PC-3 (cell line): ENCODE measurements at regions not wholly inside any gene's neighbourhood (a gene's known extent, or its start where the extent isn't known, plus 50 kb on each side); places are given as distances from the start of the nearest gene placed in this dataset.

Source experiments
- ATAC-seq: fragments of 200-7000 bp; cut with Tn5 transposase; 2 replicates; pipeline ENCODE4 v1.9.1; 2020; ENCODE audit warnings: mild to moderate bottlenecking, moderate library complexity
- BruUV-seq: library from RNA; stranded (reverse); fragments of 400-500 nt; replicated peaks from 2 replicates; lab custom pipeline; 2021; lab: Mats Ljungman, UMichigan
- CTCF ChIA-PET: fragments of 300-600 bp; sonication (Branson Sonifier 250); formaldehyde crosslinking; loops from one replicate; lab custom pipeline; 2022; ENCODE audit warnings: antibody characterized with exemption; lab: Charles Lee
- POLR2A ChIA-PET: fragments of 300-600 bp; sonication (Branson Sonifier 250); formaldehyde crosslinking; loops from one replicate; lab custom pipeline; 2022; ENCODE audit warnings: antibody characterized with exemption; ENCODE audit not compliant: unreplicated experiment; lab: Charles Lee
- DNase-seq: peaks from one replicate; pipeline ENCODE4 v3.0.0-alpha.2; 2015
- H2AFZ ChIP-seq: fragments of 300-600 bp; sonication (generic); 2 replicates; pipeline ENCODE4 v1.6.0; 2016; ENCODE audit warnings: antibody characterized with exemption, low read length
- H3F3A ChIP-seq: fragments of 300-600 bp; sonication (generic); one replicate; pipeline ENCODE4 v1.6.0; 2017; ENCODE audit warnings: antibody characterized with exemption, low read length, control low read depth, mild to moderate bottlenecking; ENCODE audit not compliant: unreplicated experiment
- H3K27ac ChIP-seq: fragments of 300-600 bp; sonication (generic); 2 replicates; pipeline ENCODE4 v1.5.1; 2016; ENCODE audit warnings: mild to moderate bottlenecking, low read length
- H3K27me3 ChIP-seq: fragments of 300-600 bp; sonication (generic); 2 replicates; pipeline ENCODE4 v1.6.1; 2016; ENCODE audit warnings: low read length, mixed read lengths
- H3K36me3 ChIP-seq: fragments of 300-600 bp; sonication (generic); 2 replicates; pipeline ENCODE4 v1.6.1; 2016; ENCODE audit warnings: low read depth, mixed run types, low read length, mixed read lengths
- H3K4me1 ChIP-seq: fragments of 300-600 bp; sonication (generic); 2 replicates; pipeline ENCODE4 v1.5.1; 2016; ENCODE audit warnings: low read length; ENCODE audit not compliant: insufficient read depth
- H3K4me2 ChIP-seq: fragments of 300-600 bp; sonication (generic); 2 replicates; pipeline ENCODE4 v1.6.0; 2016; ENCODE audit warnings: low read length
- H3K4me3 ChIP-seq: fragments of 300-600 bp; sonication (generic); 2 replicates; pipeline ENCODE4 v1.5.1; 2016; ENCODE audit warnings: mild to moderate bottlenecking, low read length, mixed read lengths
- H3K79me2 ChIP-seq: fragments of 300-600 bp; sonication (generic); 2 replicates; pipeline ENCODE4 v1.6.1; 2017; ENCODE audit warnings: low read length, mixed read lengths
- H3K9ac ChIP-seq: fragments of 300-600 bp; sonication (generic); 2 replicates; pipeline ENCODE4 v1.6.0; 2016; ENCODE audit warnings: mild to moderate bottlenecking, low read length
- H3K9me2 ChIP-seq: fragments of 300-600 bp; sonication (generic); replicated peaks from 2 replicates; pipeline ENCODE4 v1.6.1; 2016; ENCODE audit warnings: mixed run types, low read length, mixed read lengths
- H3K9me3 ChIP-seq: fragments of 300-600 bp; sonication (generic); 2 replicates; pipeline ENCODE4 v1.6.1; 2016; ENCODE audit warnings: low read length, mixed read lengths
- H4K20me1 ChIP-seq: fragments of 300-600 bp; sonication (generic); 2 replicates; pipeline ENCODE4 v1.6.1; 2016; ENCODE audit warnings: low read length, mixed read lengths
- CTCF ChIP-seq: fragments of 300-600 bp; sonication (generic); conservative IDR thresholded peaks from 2 replicates; pipeline ENCODE4 v1.5.1; 2017; ENCODE audit warnings: antibody characterized with exemption, low read depth, mild to moderate bottlenecking, low read length
- EZH2 ChIP-seq: fragments of 300-600 bp; sonication (generic); IDR thresholded peaks from one replicate; pipeline ENCODE4 v1.6.1; 2017; ENCODE audit warnings: antibody characterized with exemption, mild to moderate bottlenecking, low read length; ENCODE audit not compliant: unreplicated experiment
- EZH2phosphoT487 ChIP-seq: fragments of 300-600 bp; sonication (generic); IDR thresholded peaks from 2 replicates; pipeline ENCODE4 v1.6.1; 2018; ENCODE audit warnings: mild to moderate bottlenecking, antibody characterized with exemption, low read length, borderline replicate concordance
- intact Hi-C: fragments of 100-400 bp; cut with micrococcal nuclease; formaldehyde crosslinking; loops from 2 replicates; pipeline ENCODE4 v1.9.0; 2023

- H3K9me2 ChIP-seq: no peaks in the 10 kb centered on the region
- H3K27me3 ChIP-seq: peaks cover 52% of the 10 kb centered on the region
- no peaks in the 10 kb centered on the region for H3K36me3 ChIP-seq
- H3F3A ChIP-seq: no peaks in the 10 kb centered on the region
- no peak overlapping the region for H3K27ac ChIP-seq
- H3K4me3 ChIP-seq: no peak overlapping the region
- no peaks in the 10 kb centered on the region; the same call in 1 of the 2 replicates for H3K9me3 ChIP-seq
- ChIA-PET CTCF (no interaction called here), POLR2A (no interaction called here)
- DNase-seq (no peak), ATAC-seq (no peak)
- H3K4me1 ChIP-seq: no peaks in the 10 kb centered on the region
- no peak overlapping the region for H2AFZ ChIP-seq
- no TSS peak for BruUV-seq
- H4K20me1 ChIP-seq: no peaks in the 10 kb centered on the region
- TF ChIP-seq CTCF: no peak
- TF ChIP-seq EZH2phosphoT487: no peak
- no peaks in the 10 kb centered on the region for H3K79me2 ChIP-seq
- no peak overlapping the region for H3K4me2 ChIP-seq
- H3K9ac ChIP-seq: no peak overlapping the region
- intact Hi-C loops: no loop called here
Observed at GRCh38 chr5:176748967-176749935, 61.1 kb upstream of the UNC5A start.

- Histone ChIP-seq H3K4me3 (no peak overlapping the region), H3K9me3 (peaks cover 6% of the 10 kb centered on the region; the same call in 1 of the 2 replicates), H3K27ac (no peak overlapping the region), H3K4me1 (no peaks in the 10 kb centered on the region), H2AFZ (no peak overlapping the region), H3K4me2 (no peak overlapping the region), H3K36me3 (no peaks in the 10 kb centered on the region), H3K9me2 (no peaks in the 10 kb centered on the region), H3K27me3 (peaks cover 48% of the 10 kb centered on the region), H3K79me2 (no peaks in the 10 kb centered on the region), H3F3A (no peaks in the 10 kb centered on the region), H3K9ac (no peak overlapping the region), H4K20me1 (no peaks in the 10 kb centered on the region)
- intact Hi-C loops: no loop called here
- TF ChIP-seq CTCF (no peak), EZH2 (no peak), EZH2phosphoT487 (no peak)
- ChIA-PET CTCF (no interaction called here), POLR2A (no interaction called here)
- ATAC-seq (no peak), DNase-seq (no peak)
- no TSS peak for BruUV-seq
Observed at GRCh38 chr5:176750144-176750543, 60.2 kb upstream of the UNC5A start.
